Endothelial cell of umbilical vein (primary cell): ENCODE measurements at regions not wholly inside any gene's neighbourhood (a gene's known extent, or its start where the extent isn't known, plus 50 kb on each side); places are given as distances from the start of the nearest gene placed in this dataset.

Source experiments
- BruUV-seq: library from RNA; stranded (reverse); fragments of 400-500 nt; replicated peaks from 2 replicates; lab custom pipeline; 2021; lab: Mats Ljungman, UMichigan
- CTCF ChIA-PET: fragments of 300-600, 350-600 bp; sonication (Branson Sonifier 250); formaldehyde crosslinking; loops from one replicate; lab custom pipeline; 2021; ENCODE audit warnings: antibody characterized with exemption, inconsistent platforms; lab: Charles Lee
- POLR2A ChIA-PET: fragments of 300-600, 350-600 bp; sonication (Branson Sonifier 250); formaldehyde crosslinking; loops from one replicate; lab custom pipeline; 2021; ENCODE audit warnings: antibody characterized with exemption, inconsistent platforms; lab: Charles Lee
- DNase-seq: peaks from one replicate; pipeline ENCODE4 v3.0.0-alpha.2; 2011; ENCODE audit warnings: low read depth, low spot score
- FAIRE-seq: peaks from 2 replicates; lab custom pipeline; 2011; peaks lifted over from hg19 to GRCh38; lab: Jason Lieb, UNC
- H2AFZ ChIP-seq: 2 replicates; pipeline ENCODE4 v1.6.0; 2012; ENCODE audit warnings: low read depth, low read length, control low read depth, inconsistent platforms
- H3K27ac ChIP-seq: 2 replicates; pipeline ENCODE4 v1.5.1; 2011; ENCODE audit warnings: low read depth, mild to moderate bottlenecking, control low read depth, low read length, moderate library complexity; ENCODE audit not compliant: insufficient read depth
- H3K27me3 ChIP-seq, 2 experiments: 2 replicates each; pipeline versions ENCODE4 v1.6.0 to v1.6.1; 2011; ENCODE audit warnings: low read length in 2 of 2, mixed read lengths in 1 of 2; ENCODE audit not compliant: control insufficient read depth in 2 of 2, insufficient read depth in 2 of 2
- H3K36me3 ChIP-seq, 2 experiments: 2 replicates in 1 of 2; 3 replicates in 1 of 2; pipeline ENCODE4 v1.5.1; 2011; ENCODE audit warnings: low read length in 2 of 2, mild to moderate bottlenecking in 1 of 2, moderate library complexity in 1 of 2; ENCODE audit not compliant: control insufficient read depth in 2 of 2, insufficient read depth in 2 of 2; ENCODE audit errors: extremely low read depth in 1 of 2
- H3K4me1 ChIP-seq: 3 replicates; pipeline ENCODE4 v1.5.1; 2011; ENCODE audit warnings: mild to moderate bottlenecking, low read length; ENCODE audit not compliant: control insufficient read depth, insufficient read depth; ENCODE audit errors: extremely low read depth
- H3K4me2 ChIP-seq: 2 replicates; pipeline ENCODE4 v1.6.1; 2011; ENCODE audit warnings: low read length, control low read depth, mixed read lengths; ENCODE audit not compliant: insufficient read depth
- H3K4me3 ChIP-seq, 3 experiments: fragments of 200-600 bp in 1 of 3; sonication (generic), shearing (Covaris generic) in 1 of 3; replicated peaks in 1 of 3; 2 replicates each; pipeline ENCODE4 v1.5.1; 2011 to 2016; ENCODE audit warnings: control low read depth in 3 of 3, low read length in 3 of 3, mild to moderate bottlenecking in 2 of 3, inconsistent platforms in 1 of 3, low read depth in 1 of 3, moderate library complexity in 1 of 3; ENCODE audit not compliant: insufficient read depth in 1 of 3
- H3K79me2 ChIP-seq: 2 replicates; pipeline ENCODE4 v1.6.0; 2012; ENCODE audit warnings: low read length, inconsistent platforms; ENCODE audit not compliant: control insufficient read depth, insufficient read depth
- H3K9ac ChIP-seq: replicated peaks from 2 replicates; pipeline ENCODE3; 2011; ENCODE audit warnings: low read length, control low read depth; ENCODE audit not compliant: insufficient read depth; ENCODE audit errors: extremely low read depth
- H3K9me1 ChIP-seq: replicated peaks from 3 replicates; pipeline ENCODE4 v1.6.0; 2011; ENCODE audit warnings: mild to moderate bottlenecking, low read length; ENCODE audit not compliant: control insufficient read depth, insufficient read depth; ENCODE audit errors: extremely low read depth
- H3K9me3 ChIP-seq: replicated peaks from 2 replicates; pipeline ENCODE4 v1.5.1; 2012; ENCODE audit warnings: low read length, inconsistent platforms; ENCODE audit not compliant: control insufficient read depth, insufficient read depth
- H4K20me1 ChIP-seq: replicated peaks from 2 replicates; pipeline ENCODE3; 2011; ENCODE audit warnings: mild to moderate bottlenecking, low read length; ENCODE audit not compliant: control insufficient read depth, insufficient read depth; ENCODE audit errors: extremely low read depth
- CTCF ChIP-seq, 2 donors: IDR thresholded peaks; 1 replicate in 1 of 2; 2 replicates in 1 of 2; pipeline ENCODE4 v1.5.1; 2011; ENCODE audit warnings: low read length in 2 of 2, mild to moderate bottlenecking in 2 of 2, moderate library complexity in 2 of 2, control low read depth in 1 of 2, inconsistent platforms in 1 of 2, low read depth in 1 of 2; ENCODE audit not compliant: insufficient read depth in 1 of 2; ENCODE audit errors: extremely low read depth in 1 of 2
- EZH2 ChIP-seq: IDR thresholded peaks from 2 replicates; pipeline ENCODE4 v1.6.1; 2012; ENCODE audit warnings: borderline replicate concordance, low read depth, mild to moderate bottlenecking, moderate library complexity, low read length, inconsistent platforms; ENCODE audit not compliant: severe bottlenecking
- FOS ChIP-seq: IDR thresholded peaks from 2 replicates; pipeline ENCODE4 v1.6.1; 2011; ENCODE audit warnings: mild to moderate bottlenecking, low read length, moderate library complexity, borderline replicate concordance; ENCODE audit not compliant: insufficient read depth
- GATA2 ChIP-seq: IDR thresholded peaks from 2 replicates; pipeline ENCODE4 v1.7.0; 2011; ENCODE audit warnings: low read depth, mild to moderate bottlenecking, moderate library complexity, mixed read lengths, low read length; ENCODE audit not compliant: insufficient read length, insufficient read depth
- JUN ChIP-seq: IDR thresholded peaks from 2 replicates; pipeline ENCODE4 v1.6.1; 2011; ENCODE audit warnings: borderline replicate concordance, low read depth; ENCODE audit not compliant: insufficient read length, insufficient read depth
- MAX ChIP-seq: IDR thresholded peaks from 2 replicates; pipeline ENCODE4 v1.6.1; 2011; ENCODE audit not compliant: insufficient read depth, insufficient read length
- MYC ChIP-seq: IDR thresholded peaks from one replicate; pipeline ENCODE4 v1.6.1; 2011; ENCODE audit warnings: mild to moderate bottlenecking, low read depth, low read length
- POLR2A ChIP-seq: IDR thresholded peaks from 2 replicates; pipeline ENCODE4 v1.6.1; 2012; ENCODE audit warnings: low read depth, mild to moderate bottlenecking, control low read depth, low read length
- POLR2AphosphoS5 ChIP-seq: IDR thresholded peaks from 2 replicates; pipeline ENCODE4 v1.6.1; 2012; ENCODE audit warnings: low read depth, mild to moderate bottlenecking, control low read depth, low read length, moderate library complexity; ENCODE audit not compliant: insufficient read depth
- dilution Hi-C: fragments of 300-500 bp; cut with MboI; formaldehyde crosslinking; loops from one replicate; pipeline ENCODE4 v1.15.0; 2019; ENCODE audit warnings: low sequenced_read_pairs; ENCODE audit not compliant: extremely low pct_ligation_motif_present
- intact Hi-C: fragments of 100-400 bp; cut with micrococcal nuclease; formaldehyde crosslinking; loops from one replicate; pipeline ENCODE4 v1.10.0; 2022

GRCh38 chrY:19456855-19457448, 287.6 kb downstream of the KDM5D start:
- Histone ChIP-seq H3K4me3 (no peak overlapping the region), H3K36me3 (no peaks in the 10 kb centered on the region), H3K9me1 (no peaks in the 10 kb centered on the region), H2AFZ (no peak overlapping the region), H3K9ac (no peak overlapping the region), H3K27me3 (no peaks in the 10 kb centered on the region), H4K20me1 (no peaks in the 10 kb centered on the region), H3K79me2 (no peaks in the 10 kb centered on the region), H3K27ac (no peak overlapping the region), H3K9me3 (no peaks in the 10 kb centered on the region), H3K4me1 (no peaks in the 10 kb centered on the region), H3K4me2 (no peak overlapping the region)
- ChIA-PET CTCF (no interaction called here), POLR2A (no interaction called here)
- dilution Hi-C loops, result no loop called here
- DNase-seq (no peak), FAIRE-seq (no peak)
- BruUV-seq, result no TSS peak
- intact Hi-C loops, result no loop called here
- no peak for TF ChIP-seq MAX
- no peak for TF ChIP-seq GATA2
- TF ChIP-seq JUN, result no peak
- no peak for TF ChIP-seq FOS
- no peak for TF ChIP-seq POLR2AphosphoS5
- no peak for TF ChIP-seq MYC
- TF ChIP-seq EZH2, result no peak
- TF ChIP-seq CTCF (IDR thresholded peaks at IDR 0.05; ENCODE audit: extremely low read depth in 1 of 2, insufficient read depth in 1 of 2, low read depth in 1 of 2, low read length in 2 of 2), result no peak
- TF ChIP-seq POLR2A, result no peak
